HEK293T (cell line): ENCODE measurements at regions not wholly inside any gene's neighbourhood (a gene's known extent, or its start where the extent isn't known, plus 50 kb on each side); places are given as distances from the start of the nearest gene placed in this dataset.
"Not testable (repeated sequence)": the region's sequence is repeated elsewhere in the genome, so short reads cannot be mapped to it uniquely, and the experiment has no call there.

Experiments used
- CTCF ChIA-PET: fragments of 350-600 bp; formaldehyde crosslinking; extraction: SDS; loops from one replicate; lab custom pipeline; 2021; ENCODE audit warnings: antibody characterized with exemption, inconsistent platforms; lab: Yijun Ruan, JAX
- POLR2A ChIA-PET: fragments of 350-600 bp; formaldehyde crosslinking; extraction: SDS; loops from one replicate; lab custom pipeline; 2020; ENCODE audit warnings: antibody characterized with exemption, inconsistent platforms; lab: Yijun Ruan, JAX
- DNase-seq: peaks from one replicate; pipeline ENCODE4 v3.0.0; 2012; ENCODE audit warnings: mixed read lengths; ENCODE audit errors: extremely low spot score
- ARNT ChIP-seq: fragments of 450-650 bp; IDR thresholded peaks from 2 replicates; pipeline ENCODE4 v1.6.1; 2017; ENCODE audit warnings: mild to moderate bottlenecking
- BHLHE40 ChIP-seq: fragments of 450-650 bp; IDR thresholded peaks from 2 replicates; pipeline ENCODE4 v1.6.1; 2016; ENCODE audit warnings: mild to moderate bottlenecking, moderate library complexity, borderline replicate concordance
- CTBP1 ChIP-seq: fragments of 450-650 bp; IDR thresholded peaks from 2 replicates; pipeline ENCODE4 v1.6.1; 2016; ENCODE audit warnings: borderline replicate concordance
- ELF4 ChIP-seq: fragments of 450-650 bp; IDR thresholded peaks from 2 replicates; pipeline ENCODE4 v1.6.1; 2017; ENCODE audit warnings: antibody characterized with exemption
- FOXA1 ChIP-seq: fragments of 450-650 bp; IDR thresholded peaks from 2 replicates; pipeline ENCODE4 v1.6.1; 2016; ENCODE audit warnings: mild to moderate bottlenecking
- FOXK2 ChIP-seq: fragments of 450-650 bp; IDR thresholded peaks from 2 replicates; pipeline ENCODE4 v1.6.1; 2016; ENCODE audit warnings: mild to moderate bottlenecking
- FOXM1 ChIP-seq: fragments of 450-650 bp; IDR thresholded peaks from 2 replicates; pipeline ENCODE4 v1.6.1; 2017; ENCODE audit warnings: mild to moderate bottlenecking, borderline replicate concordance
- HDGF ChIP-seq: fragments of 450-650 bp; IDR thresholded peaks from 2 replicates; pipeline ENCODE4 v1.6.1; 2017; ENCODE audit warnings: antibody characterized with exemption, borderline replicate concordance
- L3MBTL2 ChIP-seq: fragments of 450-650 bp; conservative IDR thresholded peaks from 2 replicates; pipeline ENCODE4 v1.6.1; 2016; ENCODE audit warnings: mild to moderate bottlenecking
- LEF1 ChIP-seq: fragments of 450-650 bp; IDR thresholded peaks from 2 replicates; pipeline ENCODE4 v1.6.1; 2017; ENCODE audit warnings: mild to moderate bottlenecking, borderline replicate concordance
- NFRKB ChIP-seq: fragments of 450-650 bp; IDR thresholded peaks from 2 replicates; pipeline ENCODE4 v1.6.1; 2016; ENCODE audit warnings: mild to moderate bottlenecking, moderate library complexity
- PKNOX1 ChIP-seq: fragments of 450-650 bp; IDR thresholded peaks from 2 replicates; pipeline ENCODE4 v1.6.1; 2016
- SP1 ChIP-seq: fragments of 450-650 bp; IDR thresholded peaks from 2 replicates; pipeline ENCODE4 v1.6.1; 2017
- SUZ12 ChIP-seq: fragments of 450-650 bp; IDR thresholded peaks from 2 replicates; pipeline ENCODE4 v1.6.1; 2016; ENCODE audit warnings: mild to moderate bottlenecking
- TARDBP ChIP-seq: fragments of 450-650 bp; IDR thresholded peaks from 2 replicates; pipeline ENCODE4 v1.6.1; 2016
- ZNF384 ChIP-seq: fragments of 450-650 bp; IDR thresholded peaks from 2 replicates; pipeline ENCODE4 v1.6.1; 2016

DNA sequence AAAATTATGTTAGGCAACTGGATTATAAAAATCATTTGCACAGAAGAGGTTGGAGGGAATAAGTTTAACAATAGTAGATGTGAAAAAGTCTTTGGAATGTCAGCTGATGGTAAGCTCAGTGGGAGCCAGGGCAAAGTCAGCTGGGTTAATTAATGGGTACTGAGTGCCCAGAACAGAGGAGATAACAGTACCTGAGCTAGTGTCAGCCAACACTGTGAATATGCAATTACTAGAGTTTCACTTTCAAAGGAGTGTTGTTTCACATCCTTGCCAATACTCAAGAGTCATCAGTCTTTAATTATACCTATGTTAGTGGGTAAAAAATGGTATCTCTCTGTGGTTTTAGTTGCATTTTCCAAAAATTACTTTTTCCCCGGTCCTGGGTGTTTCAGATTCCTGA, 135.1 kb downstream of the KIF4B start:
- CTCF ChIA-PET = interaction anchor here (0.7 kb wide), 1 partner anchor 704 kb away, joined by 3 read pairs; no protein-coding TSS in a partner anchor
- POLR2A ChIA-PET = no interaction called here
- TF ChIP-seq CTBP1 = no peak
- TF ChIP-seq LEF1 = no peak
- TF ChIP-seq L3MBTL2 = no peak
- no peak for TF ChIP-seq FOXA1
- TF ChIP-seq NFRKB = no peak
- TF ChIP-seq FOXK2 = no peak
- no peak for TF ChIP-seq PKNOX1
- no peak for TF ChIP-seq TARDBP
- no peak for TF ChIP-seq ELF4
- no peak for TF ChIP-seq HDGF
- TF ChIP-seq SUZ12 = no peak
- TF ChIP-seq ARNT = no peak
- no peak for TF ChIP-seq SP1
- no peak for TF ChIP-seq FOXM1
- no peak for TF ChIP-seq BHLHE40
- no peak for TF ChIP-seq ZNF384
- no peak for DNase-seq

DNA sequence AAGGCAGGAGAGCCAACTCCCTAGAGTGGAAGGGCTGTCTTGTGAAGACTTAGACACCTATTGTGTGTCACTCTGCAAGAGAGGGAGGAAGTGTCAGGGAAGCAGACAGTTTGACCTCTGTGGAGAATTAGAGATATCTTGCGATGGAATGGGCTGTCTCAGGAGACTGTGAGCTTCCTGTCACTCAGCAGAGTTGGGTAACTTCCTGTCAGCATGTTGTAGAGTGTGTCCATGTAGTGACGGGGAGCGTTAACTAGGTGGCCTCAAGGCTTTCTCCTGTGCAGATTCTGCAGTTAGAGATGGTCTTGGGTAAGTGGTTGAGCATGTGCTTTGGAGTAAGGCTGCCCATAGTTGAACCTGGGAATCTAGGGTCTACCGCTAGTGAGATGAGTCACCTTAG, 136.5 kb downstream of the KIF4B start:
- ChIA-PET CTCF (no interaction called here), POLR2A (no interaction called here)
- no peak for TF ChIP-seq SUZ12
- TF ChIP-seq FOXK2 = no peak
- TF ChIP-seq HDGF = no peak
- TF ChIP-seq PKNOX1 = no peak
- TF ChIP-seq ARNT = no peak
- TF ChIP-seq L3MBTL2 = no peak
- no peak for DNase-seq

DNA sequence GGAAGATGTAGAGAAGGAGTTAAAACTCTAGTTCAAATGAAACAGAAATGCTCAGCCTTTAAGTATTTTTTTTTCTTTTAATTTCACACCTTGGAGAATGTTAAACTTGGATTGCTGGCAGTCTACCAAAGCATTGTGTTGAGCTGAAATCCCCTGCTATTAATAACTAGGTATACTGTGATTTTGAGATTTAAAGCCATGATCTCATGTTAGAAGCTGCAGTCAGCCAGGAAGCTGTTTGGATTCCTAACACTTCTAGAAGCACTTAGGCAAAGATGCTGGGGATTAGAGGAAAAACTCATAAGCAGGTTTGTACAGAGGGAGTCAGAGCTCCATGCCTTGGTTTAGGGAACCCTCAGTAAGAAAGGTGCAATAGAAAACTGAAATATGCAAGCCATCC, 141.4 kb downstream of the KIF4B start:
- no peak for DNase-seq
- ChIA-PET CTCF (no interaction called here), POLR2A (no interaction called here)
- TF ChIP-seq NFRKB (no peak), PKNOX1 (no peak)

- CTCF ChIA-PET, DNase-seq, POLR2A ChIA-PET: not testable (repeated sequence)
Measured at GRCh38 chr5:155163084-155163483, 149.5 kb downstream of the KIF4B start.

DNA sequence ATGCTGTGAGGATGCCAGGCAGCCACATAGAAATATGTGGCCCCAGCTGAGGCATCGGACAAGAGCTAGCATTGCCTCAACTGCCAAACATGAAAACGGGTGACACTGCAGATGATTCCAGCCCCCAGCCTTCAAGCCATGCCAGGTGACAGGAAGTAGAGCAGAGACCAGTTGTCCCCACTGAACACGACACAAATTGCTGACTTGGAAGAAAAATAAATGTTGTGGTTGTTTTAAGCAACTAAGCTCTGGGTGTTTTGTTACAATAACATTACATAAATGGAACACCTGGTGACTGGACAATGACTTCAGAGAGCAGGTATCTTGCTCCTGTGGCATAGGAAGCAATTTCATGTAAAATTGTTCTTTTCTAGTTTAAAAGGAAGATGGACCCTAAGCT, 154.2 kb downstream of the KIF4B start:
- TF ChIP-seq ZNF384 (no peak), LEF1 (no peak), FOXA1 (no peak), CTBP1 (no peak), L3MBTL2 (no peak), NFRKB (no peak), ARNT (no peak), FOXM1 (no peak)
- ChIA-PET CTCF (no interaction called here), POLR2A (no interaction called here)
- no peak for DNase-seq

GRCh38 chr5:155181542-155181941, 168.0 kb downstream of the KIF4B start:
- no peak for DNase-seq
- ChIA-PET POLR2A (no interaction called here), CTCF (no interaction called here)
- TF ChIP-seq ZNF384 (no peak), SP1 (no peak), FOXK2 (no peak), FOXM1 (no peak)

DNA sequence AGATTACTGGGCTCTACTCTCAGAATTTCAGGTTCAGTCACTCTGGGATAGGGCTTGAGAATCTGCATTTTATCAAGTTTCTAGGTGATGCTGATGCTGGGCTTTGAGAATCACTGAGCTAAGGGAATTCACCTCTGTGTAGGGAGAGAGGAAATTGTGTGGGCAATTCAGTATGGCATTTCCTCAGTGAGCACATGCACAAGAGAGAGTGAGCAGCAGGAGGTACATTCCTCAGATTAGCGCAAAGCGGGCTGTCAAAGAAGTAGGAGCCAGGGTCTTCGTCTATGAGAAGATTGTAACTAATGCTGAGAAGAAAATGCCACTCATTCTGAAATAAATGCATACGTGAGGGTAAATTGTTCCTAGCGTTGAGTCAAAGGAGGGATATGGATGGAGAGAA, 175.9 kb downstream of the KIF4B start:
- POLR2A ChIA-PET = no interaction called here
- no peak for DNase-seq
- TF ChIP-seq FOXK2 = no peak
- no peak for TF ChIP-seq FOXM1
- TF ChIP-seq PKNOX1 = no peak
- CTCF ChIA-PET = no interaction called here
